ENCODE measurements at regions not wholly inside any gene's neighbourhood (a gene's known extent, or its start where the extent isn't known, plus 50 kb on each side); places are given as distances from the start of the nearest gene placed in this dataset.

DNA sequence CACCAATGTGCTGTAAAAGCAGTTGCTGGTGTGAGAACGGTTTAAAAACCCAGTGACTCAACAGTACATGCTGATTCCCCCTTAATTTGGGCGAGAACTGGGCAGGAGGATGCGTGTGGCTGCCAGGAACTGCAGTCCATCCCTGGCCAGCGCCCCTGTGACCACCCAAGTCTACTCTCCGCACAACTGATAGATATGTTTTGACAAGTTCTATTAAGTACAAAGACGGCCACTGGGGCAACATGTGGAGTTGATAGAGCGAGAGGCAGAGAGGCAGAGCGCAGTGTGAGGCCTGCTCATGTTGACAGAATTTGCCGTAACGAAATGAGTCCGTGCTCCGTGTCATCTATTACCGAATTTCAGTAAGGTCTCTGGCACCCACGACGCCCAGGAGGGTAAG is 855.0 kb downstream of the BCL11B start:
- no peak overlapping the region for H4K91ac ChIP-seq (ENCODE audit: insufficient read depth, low read depth, low read length)
- no peak overlapping the region for H2BK120ac ChIP-seq (ENCODE audit: low read depth, low read length)
- POLR2A ChIA-PET (ENCODE audit: unreplicated experiment), result no interaction called here
- H3K4me2 ChIP-seq (ENCODE audit: low read depth, low read length), result no peak overlapping the region
- H3K4me3 ChIP-seq (ENCODE audit: insufficient read depth, low read depth, low read length), result no peak overlapping the region
- no peak overlapping the region for H3K23ac ChIP-seq (ENCODE audit: low read depth, low read length)
- no peak overlapping the region for H4K8ac ChIP-seq (ENCODE audit: low read depth in 2 of 2, low read length in 2 of 2)
- in situ Hi-C loops (cut with MboI; ENCODE audit: low sequenced_read_pairs), result no loop called here
- ATAC-seq (ENCODE audit: low read depth) (no peak), DNase-seq (no peak)
- H2BK5ac ChIP-seq (ENCODE audit: low read depth, low read length, poor library complexity, severe bottlenecking), result no peak overlapping the region
- TF ChIP-seq FOS (IDR thresholded peaks at IDR 0.05; ENCODE audit: low read depth, low read length) (no peak), SMC3 (IDR thresholded peaks at IDR 0.05; ENCODE audit: low read depth, low read length) (no peak), RFX5 (IDR thresholded peaks at IDR 0.05; ENCODE audit: low read depth, low read length) (no peak), BHLHE40 (IDR thresholded peaks at IDR 0.05; ENCODE audit: low read depth, low read length) (no peak), POLR2A (IDR thresholded peaks at IDR 0.05; ENCODE audit: low read depth, low read length) (no peak), RCOR1 (IDR thresholded peaks at IDR 0.05; ENCODE audit: insufficient replicate concordance, low read length) (no peak), CTCF (conservative IDR thresholded peaks at IDR 0.05; ENCODE audit: low read depth, low read length) (no peak), CHD1 (IDR thresholded peaks at IDR 0.05; ENCODE audit: low read depth, low read length) (no peak), NFE2L2 (IDR thresholded peaks at IDR 0.05; ENCODE audit: low read depth, low read length) (no peak), MXI1 (IDR thresholded peaks at IDR 0.05; ENCODE audit: borderline replicate concordance, low read depth, low read length) (no peak), USF2 (IDR thresholded peaks at IDR 0.05; ENCODE audit: low read depth, low read length) (no peak), RAD21 (IDR thresholded peaks at IDR 0.05; ENCODE audit: low read length) (no peak), CEBPB (IDR thresholded peaks at IDR 0.05; ENCODE audit: low read depth, low read length) (no peak), ELK1 (IDR thresholded peaks at IDR 0.05; ENCODE audit: borderline replicate concordance, low read depth, low read length) (no peak), MAFK (IDR thresholded peaks at IDR 0.05; ENCODE audit: low read depth, low read length) (no peak), MAZ (IDR thresholded peaks at IDR 0.05; ENCODE audit: borderline replicate concordance, low read depth, low read length) (no peak)
- H3K4ac ChIP-seq (ENCODE audit: low read depth, low read length), result no peak overlapping the region
- H2BK15ac ChIP-seq (ENCODE audit: low read depth, low read length), result no peak overlapping the region
- BruUV-seq (replicated peaks), result no TSS peak
- intact Hi-C loops (cut with micrococcal nuclease), result no loop called here
- no peaks in the 10 kb centered on the region for H3K79me1 ChIP-seq (ENCODE audit: low read depth in 1 of 2, low read length in 2 of 2)
- no peak overlapping the region for H2AK9ac ChIP-seq (replicated peaks; ENCODE audit: low read depth, low read length, poor library complexity)
- H3K9me1 ChIP-seq (ENCODE audit: insufficient read depth, low read length), result no peaks in the 10 kb centered on the region
- H2AK5ac ChIP-seq (ENCODE audit: low read depth, low read length), result no peak overlapping the region
- no peaks in the 10 kb centered on the region for H3K27me3 ChIP-seq (ENCODE audit: control insufficient read depth, insufficient read depth, low read length)
- H3K56ac ChIP-seq (ENCODE audit: extremely low read depth, insufficient read depth, low read length), result no peak overlapping the region
- no peaks in the 10 kb centered on the region for H3K36me3 ChIP-seq (ENCODE audit: control insufficient read depth, insufficient read depth, low read length)
- H3K4me1 ChIP-seq (ENCODE audit: control insufficient read depth, insufficient read depth, low read length), result no peaks in the 10 kb centered on the region
- H2AFZ ChIP-seq (replicated peaks; ENCODE audit: low read length, poor library complexity), result no peak overlapping the region
- dilution Hi-C loops (cut with HindIII; ENCODE audit: low sequenced_read_pairs, unreplicated experiment), result no loop called here
- no peak overlapping the region for H3K18ac ChIP-seq (ENCODE audit: low read depth, low read length)
- peaks cover 31% of the 10 kb centered on the region for H3K9me3 ChIP-seq (ENCODE audit: control insufficient read depth, insufficient read depth, low read length)
- H2BK20ac ChIP-seq (ENCODE audit: low read depth, low read length), result no peak overlapping the region
- CTCF ChIA-PET, result no interaction called here
- H3K14ac ChIP-seq (replicated peaks; ENCODE audit: low read depth, low read length), result no peak overlapping the region
- no peak overlapping the region for H3K9ac ChIP-seq (ENCODE audit: low read depth, low read length)
- WGBS, 2 experiments (ENCODE audit: extremely low coverage in 2 of 2, insufficient read length in 1 of 2), result 81% methylated on average over 7 of the region's 15 CpGs; no CpG with 5 or more reads in 1 of the 2 experiments
- no peak overlapping the region for H3K27ac ChIP-seq (ENCODE audit: insufficient read depth, low read length)
- no peaks in the 10 kb centered on the region for H4K20me1 ChIP-seq (ENCODE audit: insufficient read depth, low read length)
- no peak overlapping the region for H4K5ac ChIP-seq (ENCODE audit: low read depth, low read length)

Data from IMR-90 (cell line).